NCI-H1105 treated with DMSO at 0.1 percent for 48 hours (cell line): ENCODE measurements at regions not wholly inside any gene's neighbourhood (a gene's known extent, or its start where the extent isn't known, plus 50 kb on each side); places are given as distances from the start of the nearest gene placed in this dataset.

Source experiments
- DNase-seq: peaks from one replicate; lab custom pipeline; 2025; lab: John Stamatoyannopoulos, UW

DNA sequence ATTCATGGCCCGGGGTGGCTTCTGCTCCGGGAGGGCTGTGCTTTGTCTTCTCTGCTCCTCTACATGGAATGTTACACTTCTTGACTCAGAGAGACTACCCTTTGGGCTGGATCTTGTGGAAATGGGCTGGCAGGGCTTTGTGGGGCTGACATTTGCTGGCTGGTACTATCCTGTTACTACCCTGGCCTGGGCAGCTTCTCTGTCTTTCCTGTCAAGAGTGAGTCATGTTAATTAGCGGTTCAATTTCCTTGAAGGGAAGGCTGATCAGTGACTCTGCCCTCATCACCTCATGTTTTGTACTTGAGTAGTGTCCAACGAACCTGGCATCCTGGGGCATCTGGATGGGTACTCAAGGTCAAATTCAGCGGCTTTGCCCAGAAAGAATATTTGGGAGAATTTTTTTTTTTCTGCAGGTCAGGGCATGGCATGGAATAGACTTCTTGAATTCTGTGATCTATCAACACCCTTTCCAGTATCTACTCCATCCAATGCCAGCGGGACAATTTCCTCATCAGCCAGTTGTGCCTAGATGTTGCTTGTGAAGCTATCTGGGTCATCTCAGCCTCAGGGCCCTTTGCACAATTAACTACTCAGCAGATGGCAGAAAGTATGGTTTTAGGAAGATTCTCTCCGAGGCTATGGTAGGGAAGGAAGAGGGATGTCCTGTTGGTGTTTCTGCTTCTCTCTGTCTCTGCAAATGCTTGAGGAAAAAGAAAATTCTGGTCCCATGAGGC, 140.5 kb upstream of the PLET1 start:
- no peak for DNase-seq

DNA sequence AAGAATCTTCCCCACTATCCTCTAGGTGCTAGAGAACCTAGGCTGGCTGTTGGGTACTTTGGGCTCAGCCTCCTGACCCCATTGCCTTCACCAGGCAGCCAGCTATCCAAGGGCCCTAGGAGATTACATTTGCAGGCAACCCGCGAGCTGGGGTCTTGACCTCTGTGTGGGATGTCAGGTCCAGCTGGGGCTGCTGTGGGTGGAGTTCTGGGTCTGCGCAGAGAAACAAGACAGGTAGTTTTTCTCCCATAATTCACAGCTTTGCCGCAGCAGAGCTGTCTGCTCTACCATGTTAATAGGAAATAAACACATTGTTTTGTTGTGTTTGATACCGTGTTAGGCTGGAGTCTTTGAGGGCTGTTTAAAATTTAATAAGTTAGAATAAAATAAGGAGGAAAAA, 142.8 kb upstream of the PLET1 start:
- no peak for DNase-seq

DNA sequence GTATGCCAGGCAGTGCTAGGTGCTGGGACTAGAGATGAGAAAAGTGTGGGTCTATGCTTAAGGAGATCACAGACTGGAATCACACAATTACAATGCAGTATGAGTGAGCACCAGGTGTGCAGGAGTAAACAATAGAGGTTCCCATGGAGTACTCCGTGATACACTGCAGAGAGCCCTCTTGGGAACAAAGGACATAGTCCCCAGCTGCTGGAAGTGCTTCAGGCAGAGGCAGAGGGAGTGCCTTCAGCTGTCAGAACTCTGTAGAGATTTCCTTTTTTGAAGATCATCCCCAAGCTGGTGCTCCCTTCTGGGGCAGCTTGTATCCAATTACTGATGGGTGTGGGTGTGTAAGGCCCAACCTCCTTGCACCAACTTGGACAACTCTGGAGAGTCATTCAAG, 143.5 kb upstream of the PLET1 start:
- peak; percentile 80 for DNase-seq

DNA sequence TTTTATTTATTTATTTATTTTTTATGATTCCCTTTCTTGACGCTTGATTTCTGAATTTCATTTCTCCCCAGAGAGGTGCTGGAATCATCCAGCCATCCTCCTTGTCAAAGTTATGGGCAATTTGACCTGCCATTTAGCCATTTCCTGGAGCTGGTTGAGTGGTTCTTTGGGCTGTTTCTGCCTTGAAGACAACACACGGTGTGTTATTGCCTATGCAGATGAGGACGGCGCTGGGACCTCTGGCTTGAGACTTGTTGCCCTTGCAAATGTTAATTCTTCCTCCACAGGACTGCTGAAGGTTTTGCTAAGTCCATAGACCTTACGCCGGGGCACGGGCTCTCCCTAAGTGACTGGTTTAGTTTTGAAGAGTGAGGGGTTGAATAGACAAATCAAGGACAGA, 147.9 kb upstream of the PLET1 start:
- no peak for DNase-seq

DNA sequence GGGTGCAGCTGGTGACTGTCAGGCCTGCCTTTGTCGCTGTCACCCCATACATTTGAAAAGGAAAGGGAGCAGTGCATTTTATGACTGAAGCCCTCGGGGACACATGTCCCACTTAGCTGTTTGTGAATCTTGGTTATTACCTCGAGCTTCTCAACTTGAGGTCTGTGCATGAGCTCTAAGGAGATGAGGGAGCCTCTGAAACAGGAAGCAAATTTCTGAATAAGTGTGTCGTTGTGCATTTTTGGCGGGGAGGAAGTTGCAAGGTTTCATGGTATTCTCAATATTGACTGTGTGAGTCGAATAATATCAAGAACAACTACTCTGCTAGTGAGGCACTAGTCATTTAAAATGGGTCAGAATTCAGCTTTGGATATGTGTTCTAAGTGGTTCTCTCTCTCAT, 149.7 kb upstream of the PLET1 start:
- DNase-seq, result no peak

DNA sequence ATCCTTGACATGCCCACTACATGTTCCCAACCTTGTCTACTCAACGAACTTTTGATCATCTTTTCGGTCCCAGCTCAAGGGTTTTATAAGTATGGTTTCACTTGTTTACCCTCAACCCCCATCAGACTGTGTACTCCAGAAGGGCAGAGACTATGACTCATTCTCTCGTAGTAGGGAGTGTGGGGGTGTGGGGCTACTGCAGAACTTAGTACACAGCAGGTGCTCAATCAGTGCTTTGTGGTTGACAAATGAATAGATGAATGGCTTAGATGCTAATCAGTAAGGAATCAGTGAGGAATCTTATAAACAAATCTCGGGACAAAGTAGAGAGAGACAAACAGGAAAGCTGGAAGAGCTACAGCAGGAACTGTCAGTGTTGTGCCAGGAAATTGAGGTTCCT, 151.7 kb upstream of the PLET1 start:
- DNase-seq, result no peak

DNA sequence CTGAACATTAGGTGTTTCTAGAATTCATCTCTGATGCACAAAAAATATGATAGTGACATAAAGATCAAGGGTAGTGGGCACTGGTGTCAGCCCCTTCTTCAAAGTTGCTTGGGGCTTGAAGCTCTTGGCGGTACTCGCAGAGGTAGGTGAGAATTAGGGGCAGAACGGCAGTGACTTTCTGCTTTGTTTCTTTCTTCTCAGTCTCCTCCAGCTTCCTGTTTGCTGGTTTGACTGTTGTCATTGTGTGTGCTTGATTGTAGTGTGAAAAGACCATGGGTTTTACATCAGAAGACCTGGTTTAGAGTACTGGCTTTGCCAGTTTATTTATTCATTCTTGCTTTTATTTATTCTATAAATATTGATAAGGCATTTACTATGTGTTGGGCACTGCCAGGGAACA, 156.7 kb upstream of the PLET1 start:
- DNase-seq, result no peak

DNA sequence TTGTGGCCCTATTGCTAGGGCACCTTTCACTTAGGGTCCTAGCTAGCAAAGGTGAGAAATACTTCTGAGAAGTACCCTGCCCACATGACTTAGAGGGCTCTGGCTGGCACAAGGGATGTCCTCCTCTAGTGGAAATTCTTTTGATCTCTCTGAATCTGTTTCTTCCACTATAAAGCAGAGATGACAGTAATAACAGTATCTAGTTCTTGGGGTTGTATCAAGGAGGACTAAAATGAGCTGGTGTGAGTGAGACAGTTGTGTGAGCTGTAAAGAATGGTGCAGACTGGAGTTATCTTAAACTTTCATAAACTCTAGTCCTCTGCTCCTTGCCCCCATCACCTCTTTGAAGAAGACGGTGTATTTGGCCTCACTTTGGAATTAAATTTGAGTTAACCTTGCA, 157.8 kb upstream of the PLET1 start:
- no peak for DNase-seq

DNA sequence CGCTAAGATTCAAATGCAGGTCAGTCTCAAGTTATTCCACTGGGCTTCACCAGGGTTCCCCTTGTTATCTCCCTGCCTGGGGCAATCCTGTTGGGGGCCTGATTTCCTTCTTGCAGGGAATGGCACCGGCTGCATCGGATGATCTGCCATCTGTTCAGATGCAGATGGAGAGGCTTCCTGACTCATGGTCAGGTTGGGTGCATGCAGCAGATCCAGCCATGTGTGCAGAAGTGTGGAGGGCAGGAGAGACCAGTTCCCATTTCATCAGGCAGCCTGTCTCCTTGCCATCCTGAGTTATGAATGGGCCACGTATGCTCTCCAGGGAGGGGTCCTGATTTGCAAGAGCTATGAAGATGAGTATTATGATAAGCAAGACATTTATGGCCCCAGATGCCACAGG, 161.2 kb upstream of the PLET1 start:
- no peak for DNase-seq

DNA sequence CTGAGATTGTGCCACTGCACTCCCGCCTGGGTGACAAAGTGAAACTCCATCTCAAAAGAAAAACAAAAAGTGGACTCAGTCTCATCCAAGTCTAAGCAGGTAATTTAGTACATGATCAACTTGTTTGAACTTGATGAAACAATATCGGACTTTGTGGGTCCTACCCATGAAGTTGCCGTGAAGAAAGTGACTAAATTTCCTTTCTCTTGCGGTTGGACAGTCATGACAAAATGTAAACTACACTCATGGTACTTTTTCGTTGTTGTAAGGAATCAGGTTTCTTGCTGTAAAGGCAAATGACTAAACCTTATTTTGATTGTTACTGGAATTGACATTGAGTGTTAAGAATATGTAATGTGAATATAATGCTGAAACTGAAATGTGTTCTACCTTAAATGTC, 164.5 kb upstream of the PLET1 start:
- no peak for DNase-seq

DNA sequence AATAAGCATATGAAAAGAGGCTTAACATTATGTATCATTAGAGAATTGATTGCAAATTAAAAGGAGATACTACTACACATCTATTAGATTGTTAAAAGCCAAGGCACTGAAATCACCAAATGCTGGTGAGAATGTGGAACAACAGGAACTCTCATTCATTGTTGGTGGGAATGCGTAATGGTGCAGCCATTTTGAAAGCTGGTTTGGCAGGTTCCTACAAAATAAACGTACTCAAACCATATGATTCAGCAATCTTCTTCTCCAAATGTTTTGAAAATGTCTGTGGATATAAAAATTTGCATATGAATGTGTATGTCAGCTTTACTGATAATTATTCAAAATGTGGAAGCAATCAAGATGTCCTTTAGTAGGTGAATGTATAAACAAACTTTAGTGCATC, 176.4 kb upstream of the PLET1 start:
- DNase-seq, result no peak

DNA sequence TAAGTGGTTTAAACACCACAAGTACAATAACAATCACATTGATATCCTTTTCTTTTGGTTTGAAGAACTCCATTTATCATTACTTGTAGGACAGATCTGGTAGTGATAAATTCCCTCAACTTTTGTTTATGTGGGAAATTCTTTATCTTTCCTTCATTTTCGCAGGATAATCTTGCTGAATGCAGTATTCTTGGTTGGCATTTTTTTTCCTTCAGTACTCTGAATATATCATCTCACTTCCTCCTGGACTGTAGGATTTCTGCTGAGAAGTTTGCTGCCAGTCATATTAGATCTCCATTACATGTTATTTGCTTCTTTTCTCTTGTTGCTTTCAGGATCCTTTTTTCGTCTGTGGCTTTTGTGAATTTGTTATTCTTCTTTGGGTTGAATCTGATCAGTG, 179.0 kb upstream of the PLET1 start:
- DNase-seq, result no peak

DNA sequence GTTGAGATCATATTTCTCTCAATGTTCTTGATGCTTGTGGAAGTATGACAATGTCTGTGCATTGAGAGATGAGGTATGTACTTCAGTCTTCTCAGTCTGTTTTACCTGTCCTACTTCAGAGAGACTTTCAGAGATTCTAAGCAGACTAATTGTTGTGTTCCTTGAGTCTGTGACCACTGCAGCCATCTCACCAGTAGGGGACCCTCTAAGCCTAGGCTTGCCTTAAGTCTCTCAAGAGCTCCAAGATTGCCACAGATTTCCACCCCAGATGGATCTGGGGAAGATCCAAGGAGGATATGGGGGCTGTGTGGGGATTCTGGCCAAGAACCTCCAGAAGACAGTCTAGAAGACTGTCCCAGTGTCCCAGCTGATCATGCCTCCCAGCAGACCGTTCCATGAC, 179.9 kb upstream of the PLET1 start:
- DNase-seq, result no peak

DNA sequence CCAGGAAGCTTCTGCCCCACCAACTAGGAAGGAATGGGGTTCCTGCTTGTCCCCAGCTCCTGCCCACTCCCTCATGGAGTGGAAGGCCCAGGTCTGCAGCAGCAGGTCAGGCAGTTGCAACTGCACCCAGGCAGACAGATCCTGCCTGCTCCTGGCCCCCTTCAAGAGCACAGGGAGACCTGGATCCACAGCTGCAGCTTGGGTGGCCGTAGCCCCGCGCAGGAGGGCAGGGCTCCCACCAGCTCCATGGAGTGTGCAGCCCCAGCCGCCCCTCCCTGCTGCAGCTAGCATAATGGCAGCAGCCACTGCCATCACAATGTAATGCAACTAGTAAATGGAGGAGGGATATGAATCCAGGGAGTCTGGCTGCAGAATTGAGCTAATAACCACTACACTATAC, 187.5 kb upstream of the PLET1 start:
- DNase-seq, result no peak

DNA sequence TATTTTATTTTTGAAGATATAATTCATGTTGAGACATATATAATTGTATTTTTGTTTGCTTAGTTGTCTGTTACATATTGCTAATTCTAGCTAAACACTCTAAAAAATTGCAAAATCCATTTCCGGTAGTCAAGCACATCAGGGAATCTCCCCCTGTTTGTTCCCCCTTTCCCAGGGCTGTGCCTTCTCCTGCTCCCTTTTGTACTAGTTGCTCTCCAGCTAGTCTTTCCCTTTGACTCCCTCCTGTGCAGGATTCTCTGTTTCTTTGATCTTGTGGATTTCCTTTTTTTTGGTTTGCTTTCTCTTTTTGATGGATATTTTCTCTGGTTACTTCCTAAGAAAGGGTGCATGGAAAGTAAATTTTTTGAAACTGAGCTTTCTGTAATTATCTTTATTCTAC, 188.1 kb upstream of the PLET1 start:
- no peak for DNase-seq

DNA sequence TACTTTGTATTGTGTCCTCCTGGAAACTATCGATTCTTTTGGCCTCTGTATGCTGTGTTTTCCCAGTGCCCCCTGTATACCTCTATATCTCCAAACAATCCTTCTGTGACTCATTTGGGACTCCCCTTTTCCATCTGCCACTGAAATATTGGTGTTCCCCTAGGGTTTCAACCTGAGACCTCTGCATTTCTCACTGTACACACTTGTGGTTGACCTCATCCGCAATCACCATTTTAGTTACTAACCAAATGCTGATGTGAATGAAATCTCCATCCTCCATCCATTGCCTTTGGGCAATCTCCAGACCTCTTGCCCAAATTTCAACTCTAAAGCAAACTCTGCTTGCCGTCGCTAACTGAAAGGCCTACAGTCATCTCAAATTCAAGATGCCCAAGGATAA, 190.6 kb upstream of the PLET1 start:
- no peak for DNase-seq

DNA sequence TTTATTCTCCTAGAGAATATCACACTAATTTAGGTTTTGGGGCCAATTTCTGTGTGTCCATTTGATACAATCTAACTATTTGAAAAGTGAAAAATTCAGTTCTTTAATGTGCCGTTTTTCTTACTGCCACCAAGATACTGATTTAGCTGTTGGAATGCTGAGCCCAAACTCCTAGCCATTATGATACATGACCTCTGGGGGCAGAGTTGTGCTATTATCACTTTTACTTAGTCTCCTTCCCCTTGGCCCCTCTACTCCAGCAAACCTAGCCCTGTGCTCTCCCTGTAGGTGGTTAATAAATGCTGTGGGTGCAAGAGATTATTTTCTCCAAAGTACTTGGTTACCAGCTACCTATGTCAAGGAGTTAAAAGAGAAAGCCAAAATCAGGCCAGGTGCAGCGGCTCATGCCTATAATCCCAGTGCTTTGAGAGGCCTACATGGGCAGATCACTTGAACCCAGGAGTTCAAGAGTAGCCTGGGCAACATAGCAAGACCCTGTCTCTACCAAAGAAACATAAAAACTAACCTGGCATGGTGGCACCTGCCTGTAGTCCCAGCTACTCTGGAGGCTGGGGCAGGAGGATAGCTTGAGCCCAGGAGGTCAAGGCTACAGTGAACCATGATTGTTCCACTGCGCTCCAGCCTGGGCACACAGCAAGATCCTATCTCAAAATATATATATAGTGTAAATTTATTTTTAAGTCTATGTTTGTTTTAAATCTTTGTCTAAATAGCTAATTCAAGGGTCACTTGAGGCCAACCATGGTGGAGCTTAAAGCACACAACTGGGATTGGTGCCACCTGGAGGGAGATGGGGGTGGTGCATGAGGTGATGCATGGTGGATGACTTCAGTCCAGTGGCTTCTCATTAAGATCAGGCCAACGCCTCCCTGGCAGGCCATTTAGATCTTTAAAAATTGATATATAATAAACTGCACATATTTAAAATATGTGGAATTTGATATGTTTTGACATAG, 193.2 kb upstream of the PLET1 start:
- peak; percentile 14 for DNase-seq

DNA sequence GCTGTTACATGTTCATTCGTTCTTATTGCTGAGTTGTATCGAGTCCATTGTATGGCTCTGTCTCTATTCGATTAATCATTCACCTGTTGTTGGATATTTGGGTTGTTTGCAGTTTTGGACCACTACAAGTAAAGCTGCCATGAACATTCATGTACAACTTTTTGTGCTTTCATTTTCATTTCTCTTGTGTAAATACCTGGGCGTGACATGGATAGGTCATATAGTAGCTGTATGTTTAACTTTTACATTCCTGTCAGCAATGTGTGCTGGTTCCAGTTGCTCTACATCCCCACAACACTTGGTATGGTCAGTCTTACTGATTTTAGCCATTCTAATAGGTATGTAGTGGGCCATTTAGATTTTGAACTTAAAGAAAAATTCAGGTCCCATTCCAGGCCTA, 194.2 kb upstream of the PLET1 start:
- DNase-seq, result no peak

DNA sequence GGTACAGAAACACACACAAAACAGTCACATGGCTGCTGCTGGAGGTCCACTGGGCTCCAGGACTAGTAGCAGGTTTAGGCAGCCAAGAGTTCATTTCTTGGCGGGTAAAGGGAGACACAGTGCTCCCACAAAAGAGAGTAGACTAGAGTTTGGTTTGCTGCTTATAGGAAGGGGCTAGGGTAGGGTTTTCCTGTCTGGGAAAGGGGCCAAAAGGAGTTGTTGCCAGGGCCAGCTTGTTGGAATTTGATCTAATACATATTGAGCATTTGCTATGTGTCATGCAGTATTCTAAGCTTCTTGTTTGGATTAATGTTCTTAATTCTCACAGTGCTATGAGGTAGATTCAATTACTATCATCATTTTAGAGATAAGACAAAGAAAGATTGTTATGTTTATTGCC, 195.1 kb upstream of the PLET1 start:
- no peak for DNase-seq

DNA sequence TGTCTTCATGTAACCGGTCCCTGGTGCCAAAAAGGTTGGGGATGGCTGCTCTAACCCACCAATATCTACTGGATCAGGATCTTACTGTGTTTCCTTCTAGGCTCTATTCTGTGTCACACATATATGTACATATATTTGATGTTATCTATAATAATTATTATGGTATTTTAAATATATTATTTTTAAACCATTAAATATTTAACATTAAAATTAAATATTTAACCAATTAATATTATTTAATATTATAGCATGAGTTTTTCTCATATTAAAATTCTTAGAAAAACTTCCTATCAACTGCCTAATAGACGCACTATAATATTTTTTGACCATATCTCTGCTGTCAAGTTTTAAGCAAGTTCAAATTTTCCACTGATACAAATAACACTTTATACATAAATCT, 196.9 kb upstream of the PLET1 start:
- DNase-seq, result no peak

DNA sequence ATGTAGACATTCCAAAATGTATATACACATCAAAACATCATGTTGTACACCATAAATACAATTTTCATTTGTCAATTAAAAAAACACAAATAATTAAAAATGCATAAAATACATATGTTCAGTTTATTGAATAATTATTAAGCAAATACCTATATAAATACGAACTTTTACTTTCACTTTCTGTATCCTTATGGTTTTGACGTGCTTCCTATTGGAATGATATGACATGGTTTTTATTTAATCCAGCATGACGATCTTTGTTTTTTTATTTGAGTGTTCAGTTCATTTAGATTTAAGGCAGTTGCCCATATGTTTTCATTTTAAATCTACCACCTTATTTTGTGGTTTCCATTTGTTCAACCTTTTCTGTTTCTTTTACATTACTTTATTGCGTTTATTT, 198.3 kb upstream of the PLET1 start:
- DNase-seq, result no peak

DNA sequence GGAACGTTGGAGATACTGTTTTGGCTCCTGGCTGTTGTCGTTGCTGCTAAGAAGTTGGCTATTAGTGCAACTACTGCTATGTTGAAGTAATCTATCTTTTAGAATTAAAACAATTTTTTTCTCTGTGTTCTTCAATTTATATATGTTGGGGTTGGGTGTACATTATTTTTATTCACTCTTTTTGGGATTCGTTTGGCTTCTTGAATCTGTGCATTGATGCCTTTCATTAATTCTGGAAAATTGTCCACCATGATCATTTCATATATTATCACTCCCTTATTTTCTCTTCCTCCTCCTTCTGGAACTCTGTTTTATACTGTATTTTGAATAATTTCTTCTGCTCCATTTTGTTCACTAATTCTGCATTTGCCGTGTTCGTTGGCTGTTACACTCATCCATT, 199.5 kb upstream of the PLET1 start:
- DNase-seq, result no peak

DNA sequence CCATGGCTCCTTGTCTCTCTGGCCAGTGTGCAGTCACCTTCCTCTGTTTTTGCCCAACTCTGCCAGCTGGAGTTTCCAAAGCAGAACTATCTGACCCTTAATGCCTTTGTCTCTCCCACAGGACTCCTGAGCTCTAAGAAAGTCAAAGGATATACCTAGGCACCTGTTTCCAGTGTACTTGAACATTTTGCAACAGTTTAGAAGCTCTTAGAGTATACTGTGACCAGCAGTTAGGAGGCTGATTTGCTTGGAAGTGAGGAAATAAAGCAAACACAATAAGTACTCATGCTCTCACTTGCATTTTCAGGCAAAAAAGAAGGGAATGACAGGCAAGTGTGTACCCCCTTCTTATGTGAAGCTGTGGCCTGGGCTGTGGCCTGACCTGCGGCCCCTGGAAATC, 204.3 kb upstream of the PLET1 start:
- DNase-seq, result no peak
